ENCODE measurements at regions not wholly inside any gene's neighbourhood (a gene's known extent, or its start where the extent isn't known, plus 50 kb on each side); places are given as distances from the start of the nearest gene placed in this dataset.

DNA sequence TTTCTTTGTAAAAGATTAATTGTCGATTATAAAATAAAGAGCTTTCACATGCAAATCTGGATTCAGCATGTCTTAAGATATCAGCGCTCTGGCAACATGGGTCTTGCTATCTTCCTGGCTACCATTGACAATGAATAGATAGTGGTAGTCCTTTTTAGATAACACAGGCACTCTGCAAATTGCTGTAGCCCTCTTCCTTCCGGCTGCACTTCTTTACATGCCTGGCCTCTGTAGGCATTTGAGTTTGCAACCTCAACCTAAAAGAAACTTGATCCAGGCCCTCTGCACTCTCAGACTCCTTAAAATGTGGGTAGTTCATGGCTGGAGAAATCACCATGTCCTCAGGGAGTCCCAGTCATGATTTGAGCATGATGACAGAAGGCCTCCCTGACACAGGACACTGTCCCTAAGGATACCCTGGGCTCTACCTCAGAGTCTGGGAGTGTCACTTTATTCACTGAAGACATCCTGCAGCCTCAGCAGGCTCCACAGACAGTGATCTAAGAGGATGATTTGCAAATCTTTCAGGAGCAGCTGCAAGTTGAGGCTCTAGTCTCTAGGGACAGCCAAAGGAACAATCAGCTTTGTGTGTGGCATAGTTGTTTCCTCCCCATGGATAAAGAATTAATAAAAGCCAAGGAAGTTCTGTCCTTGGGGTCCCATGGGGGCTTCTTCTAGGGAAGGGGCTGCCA is 529.4 kb downstream of the RBFOX1 start:
- no peaks in the 10 kb centered on the region for H3K9me3 ChIP-seq
- H3K27me3 ChIP-seq = no peaks in the 10 kb centered on the region
- H3K36me3 ChIP-seq = no peaks in the 10 kb centered on the region
- DNase-seq = no peak
- H3K4me3 ChIP-seq (ENCODE audit: low read depth, low read length) = no peak overlapping the region
- TF ChIP-seq, protein P1, sequence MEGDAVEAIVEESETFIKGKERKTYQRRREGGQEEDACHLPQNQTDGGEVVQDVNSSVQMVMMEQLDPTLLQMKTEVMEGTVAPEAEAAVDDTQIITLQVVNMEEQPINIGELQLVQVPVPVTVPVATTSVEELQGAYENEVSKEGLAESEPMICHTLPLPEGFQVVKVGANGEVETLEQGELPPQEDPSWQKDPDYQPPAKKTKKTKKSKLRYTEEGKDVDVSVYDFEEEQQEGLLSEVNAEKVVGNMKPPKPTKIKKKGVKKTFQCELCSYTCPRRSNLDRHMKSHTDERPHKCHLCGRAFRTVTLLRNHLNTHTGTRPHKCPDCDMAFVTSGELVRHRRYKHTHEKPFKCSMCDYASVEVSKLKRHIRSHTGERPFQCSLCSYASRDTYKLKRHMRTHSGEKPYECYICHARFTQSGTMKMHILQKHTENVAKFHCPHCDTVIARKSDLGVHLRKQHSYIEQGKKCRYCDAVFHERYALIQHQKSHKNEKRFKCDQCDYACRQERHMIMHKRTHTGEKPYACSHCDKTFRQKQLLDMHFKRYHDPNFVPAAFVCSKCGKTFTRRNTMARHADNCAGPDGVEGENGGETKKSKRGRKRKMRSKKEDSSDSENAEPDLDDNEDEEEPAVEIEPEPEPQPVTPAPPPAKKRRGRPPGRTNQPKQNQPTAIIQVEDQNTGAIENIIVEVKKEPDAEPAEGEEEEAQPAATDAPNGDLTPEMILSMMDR (IDR thresholded peaks at IDR 0.05; ENCODE audit: low read depth, low read length) = no peak
- no peaks in the 10 kb centered on the region for H3K4me1 ChIP-seq

DNA sequence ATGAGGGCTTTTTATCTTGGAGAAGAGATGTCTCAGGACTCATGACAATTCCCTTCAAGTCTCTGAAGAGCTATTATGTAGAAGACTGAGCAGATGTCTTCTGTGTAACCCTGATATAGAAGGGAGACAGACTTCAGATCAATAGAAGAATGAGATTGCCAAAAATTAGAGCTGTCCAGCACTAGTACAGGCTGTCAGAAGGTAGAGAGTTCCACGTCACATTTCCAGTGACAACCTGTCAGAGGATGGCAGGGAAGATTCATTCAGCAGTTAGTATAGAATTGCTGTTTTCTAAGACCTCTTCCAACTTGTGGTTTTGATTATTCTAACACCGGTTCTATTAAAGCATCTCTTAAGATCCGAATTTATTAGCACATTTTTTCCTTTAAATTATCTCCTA is 520.6 kb downstream of the RBFOX1 start:
- TF ChIP-seq, protein P1 (IDR thresholded peaks at IDR 0.05; ENCODE audit: low read depth, low read length) = no peak
- no peak overlapping the region for H3K4me3 ChIP-seq (ENCODE audit: low read depth, low read length)
- no peaks in the 10 kb centered on the region for H3K36me3 ChIP-seq
- H3K9me3 ChIP-seq = no peaks in the 10 kb centered on the region
- no peaks in the 10 kb centered on the region for H3K27me3 ChIP-seq
- no peaks in the 10 kb centered on the region for H3K4me1 ChIP-seq
- DNase-seq = no peak

- TF ChIP-seq, protein P1 (IDR thresholded peaks at IDR 0.05; ENCODE audit: low read depth, low read length) = no peak
- no peaks in the 10 kb centered on the region for H3K27me3 ChIP-seq
- no peak overlapping the region for H3K4me3 ChIP-seq (ENCODE audit: low read depth, low read length)
- H3K9me3 ChIP-seq = no peaks in the 10 kb centered on the region
- H3K4me1 ChIP-seq = no peaks in the 10 kb centered on the region
- DNase-seq = no peak
- no peaks in the 10 kb centered on the region for H3K36me3 ChIP-seq
These were observed 517.2 kb downstream of the RBFOX1 start for GRCh38 chr16:7849841-7850240.

GRCh38 chr16:7843261-7843660 is 510.6 kb downstream of the RBFOX1 start:
- TF ChIP-seq, protein P1 (IDR thresholded peaks at IDR 0.05; ENCODE audit: low read depth, low read length) = no peak
- Histone ChIP-seq H3K27me3 (no peaks in the 10 kb centered on the region), H3K9me3 (no peaks in the 10 kb centered on the region; the same call in 1 of the 2 replicates), H3K4me1 (no peaks in the 10 kb centered on the region), H3K4me3 (ENCODE audit: low read depth, low read length) (no peak overlapping the region), H3K36me3 (no peaks in the 10 kb centered on the region)
- DNase-seq = no peak

GRCh38 chr16:7839568-7839967 is 506.9 kb downstream of the RBFOX1 start:
- H3K27me3 ChIP-seq = no peaks in the 10 kb centered on the region
- no peaks in the 10 kb centered on the region; the same call in 1 of the 2 replicates for H3K9me3 ChIP-seq
- TF ChIP-seq, protein P1 (IDR thresholded peaks at IDR 0.05; ENCODE audit: low read depth, low read length) = no peak
- H3K4me3 ChIP-seq (ENCODE audit: low read depth, low read length) = no peak overlapping the region
- H3K36me3 ChIP-seq = no peaks in the 10 kb centered on the region
- no peak for DNase-seq
- no peaks in the 10 kb centered on the region for H3K4me1 ChIP-seq

DNA sequence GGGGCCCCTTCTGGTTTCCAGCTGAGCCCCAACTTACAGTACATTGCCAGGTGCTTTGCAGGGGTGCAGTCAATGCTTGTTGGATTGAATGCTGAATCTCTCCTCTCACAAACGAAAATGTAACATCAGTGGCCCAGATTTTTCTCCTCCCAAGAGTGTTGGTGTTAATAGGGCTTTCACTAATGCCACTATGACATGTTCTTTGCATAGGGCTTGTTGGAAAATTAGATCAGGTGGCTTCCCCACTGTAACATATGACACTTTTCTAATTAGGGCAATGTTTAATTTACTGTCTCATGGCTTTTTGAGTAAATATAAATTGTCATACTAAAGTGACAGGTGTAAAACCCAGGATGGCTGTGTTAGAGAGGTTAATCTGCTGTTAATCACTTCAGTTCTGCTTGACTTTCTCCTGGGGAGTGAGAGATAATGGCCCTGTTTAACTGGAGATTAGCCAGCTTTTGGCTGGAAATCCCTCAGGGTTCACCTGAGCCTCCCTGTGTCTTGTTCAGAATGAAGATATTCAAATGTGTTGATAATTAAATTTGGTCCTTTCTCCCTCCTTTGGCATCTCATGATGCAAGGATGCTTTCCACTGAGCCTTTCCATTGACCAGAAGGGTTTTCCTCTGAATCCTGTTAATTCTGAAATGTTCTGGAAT is 502.3 kb downstream of the RBFOX1 start:
- TF ChIP-seq, protein P1 (IDR thresholded peaks at IDR 0.05; ENCODE audit: low read depth, low read length) = no peak
- Histone ChIP-seq H3K27me3 (no peaks in the 10 kb centered on the region), H3K36me3 (no peaks in the 10 kb centered on the region), H3K9me3 (no peaks in the 10 kb centered on the region), H3K4me3 (ENCODE audit: low read depth, low read length) (no peak overlapping the region), H3K4me1 (no peaks in the 10 kb centered on the region)
- no peak for DNase-seq

All from BE2C (cell line).